ENCODE measurements at regions not wholly inside any gene's neighbourhood (a gene's known extent, or its start where the extent isn't known, plus 50 kb on each side); places are given as distances from the start of the nearest gene placed in this dataset.

DNA sequence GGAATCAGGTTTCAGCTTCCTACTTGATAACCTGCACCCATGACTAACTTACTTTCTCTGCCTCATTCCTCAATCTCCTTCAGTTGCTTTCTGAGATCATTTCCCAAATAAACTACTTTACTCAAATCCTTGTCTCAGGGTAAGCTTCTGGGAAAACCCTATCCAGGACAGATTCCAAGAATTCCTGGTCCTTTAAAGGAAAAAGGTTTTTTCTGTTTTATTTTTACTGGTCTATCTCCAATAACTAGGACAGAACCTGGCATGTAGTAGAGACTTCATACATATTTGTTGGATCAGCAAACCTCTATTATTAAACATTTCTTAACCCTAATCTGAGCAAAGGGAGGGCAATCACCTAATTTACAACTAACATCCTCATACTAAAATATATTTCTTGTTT, 910.5 kb upstream of the CHORDC1 start:
- TF ChIP-seq TEAD4 (IDR thresholded peaks at IDR 0.05) (no peak), EP300 (IDR thresholded peaks at IDR 0.05; ENCODE audit: borderline replicate concordance) (no peak), CREB1 (IDR thresholded peaks at IDR 0.05; ENCODE audit: low read depth) (no peak), YY1 (IDR thresholded peaks at IDR 0.05; ENCODE audit: low read depth) (no peak), NFIC (IDR thresholded peaks at IDR 0.05) (no peak), EGR1 (IDR thresholded peaks at IDR 0.05) (no peak), RAD21 (IDR thresholded peaks at IDR 0.05; ENCODE audit: low read depth) (no peak), FOXM1 (IDR thresholded peaks at IDR 0.05; ENCODE audit: borderline replicate concordance, low read depth) (no peak), TCF12 (IDR thresholded peaks at IDR 0.05; ENCODE audit: low read depth) (no peak), ZBTB7A (IDR thresholded peaks at IDR 0.05; ENCODE audit: low read depth) (no peak), CEBPB (IDR thresholded peaks at IDR 0.05) (no peak), TAF1 (IDR thresholded peaks at IDR 0.05; ENCODE audit: low read depth) (no peak)
- TF ChIP-seq, protein P1, sequence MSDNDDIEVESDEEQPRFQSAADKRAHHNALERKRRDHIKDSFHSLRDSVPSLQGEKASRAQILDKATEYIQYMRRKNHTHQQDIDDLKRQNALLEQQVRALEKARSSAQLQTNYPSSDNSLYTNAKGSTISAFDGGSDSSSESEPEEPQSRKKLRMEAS (IDR thresholded peaks at IDR 0.05), result no peak
- TF ChIP-seq, protein P2, sequence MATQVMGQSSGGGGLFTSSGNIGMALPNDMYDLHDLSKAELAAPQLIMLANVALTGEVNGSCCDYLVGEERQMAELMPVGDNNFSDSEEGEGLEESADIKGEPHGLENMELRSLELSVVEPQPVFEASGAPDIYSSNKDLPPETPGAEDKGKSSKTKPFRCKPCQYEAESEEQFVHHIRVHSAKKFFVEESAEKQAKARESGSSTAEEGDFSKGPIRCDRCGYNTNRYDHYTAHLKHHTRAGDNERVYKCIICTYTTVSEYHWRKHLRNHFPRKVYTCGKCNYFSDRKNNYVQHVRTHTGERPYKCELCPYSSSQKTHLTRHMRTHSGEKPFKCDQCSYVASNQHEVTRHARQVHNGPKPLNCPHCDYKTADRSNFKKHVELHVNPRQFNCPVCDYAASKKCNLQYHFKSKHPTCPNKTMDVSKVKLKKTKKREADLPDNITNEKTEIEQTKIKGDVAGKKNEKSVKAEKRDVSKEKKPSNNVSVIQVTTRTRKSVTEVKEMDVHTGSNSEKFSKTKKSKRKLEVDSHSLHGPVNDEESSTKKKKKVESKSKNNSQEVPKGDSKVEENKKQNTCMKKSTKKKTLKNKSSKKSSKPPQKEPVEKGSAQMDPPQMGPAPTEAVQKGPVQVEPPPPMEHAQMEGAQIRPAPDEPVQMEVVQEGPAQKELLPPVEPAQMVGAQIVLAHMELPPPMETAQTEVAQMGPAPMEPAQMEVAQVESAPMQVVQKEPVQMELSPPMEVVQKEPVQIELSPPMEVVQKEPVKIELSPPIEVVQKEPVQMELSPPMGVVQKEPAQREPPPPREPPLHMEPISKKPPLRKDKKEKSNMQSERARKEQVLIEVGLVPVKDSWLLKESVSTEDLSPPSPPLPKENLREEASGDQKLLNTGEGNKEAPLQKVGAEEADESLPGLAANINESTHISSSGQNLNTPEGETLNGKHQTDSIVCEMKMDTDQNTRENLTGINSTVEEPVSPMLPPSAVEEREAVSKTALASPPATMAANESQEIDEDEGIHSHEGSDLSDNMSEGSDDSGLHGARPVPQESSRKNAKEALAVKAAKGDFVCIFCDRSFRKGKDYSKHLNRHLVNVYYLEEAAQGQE (IDR thresholded peaks at IDR 0.05; ENCODE audit: low read depth), result no peak
- TF ChIP-seq, protein P3, sequence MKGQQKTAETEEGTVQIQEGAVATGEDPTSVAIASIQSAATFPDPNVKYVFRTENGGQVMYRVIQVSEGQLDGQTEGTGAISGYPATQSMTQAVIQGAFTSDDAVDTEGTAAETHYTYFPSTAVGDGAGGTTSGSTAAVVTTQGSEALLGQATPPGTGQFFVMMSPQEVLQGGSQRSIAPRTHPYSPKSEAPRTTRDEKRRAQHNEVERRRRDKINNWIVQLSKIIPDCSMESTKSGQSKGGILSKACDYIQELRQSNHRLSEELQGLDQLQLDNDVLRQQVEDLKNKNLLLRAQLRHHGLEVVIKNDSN (IDR thresholded peaks at IDR 0.05), result no peak

DNA sequence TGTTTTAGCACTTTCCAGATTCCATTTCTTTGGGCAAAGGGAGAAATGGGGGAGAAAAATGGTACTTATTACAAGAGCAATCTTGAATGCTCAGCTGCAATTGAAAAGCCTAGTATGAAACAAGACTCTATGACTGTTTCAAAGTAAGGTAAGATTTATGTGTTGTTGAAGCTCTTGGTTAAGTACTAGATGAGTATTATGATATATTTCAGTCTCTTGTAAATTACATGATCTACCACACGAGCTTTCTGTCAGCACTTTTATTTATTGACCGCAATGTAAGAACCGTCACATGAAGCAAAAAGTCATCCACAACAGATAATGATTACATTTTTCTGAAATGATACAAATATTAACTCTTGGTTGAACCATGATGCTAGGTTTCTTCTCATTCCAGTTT, 906.7 kb upstream of the CHORDC1 start:
- TF ChIP-seq NFIC (IDR thresholded peaks at IDR 0.05), result no peak
- no peak for TF ChIP-seq RAD21 (IDR thresholded peaks at IDR 0.05; ENCODE audit: low read depth)
- no peak for TF ChIP-seq TEAD4 (IDR thresholded peaks at IDR 0.05)
- TF ChIP-seq, protein P2 (IDR thresholded peaks at IDR 0.05; ENCODE audit: low read depth), result no peak
- TF ChIP-seq EGR1 (IDR thresholded peaks at IDR 0.05), result no peak
- no peak for TF ChIP-seq YY1 (IDR thresholded peaks at IDR 0.05; ENCODE audit: low read depth)
- no peak for TF ChIP-seq ZBTB7A (IDR thresholded peaks at IDR 0.05; ENCODE audit: low read depth)
- no peak for TF ChIP-seq CEBPB (IDR thresholded peaks at IDR 0.05)
- TF ChIP-seq, protein P3 (IDR thresholded peaks at IDR 0.05), result no peak
- TF ChIP-seq FOXM1 (IDR thresholded peaks at IDR 0.05; ENCODE audit: borderline replicate concordance, low read depth), result no peak
- no peak for TF ChIP-seq TAF1 (IDR thresholded peaks at IDR 0.05; ENCODE audit: low read depth)
- no peak for TF ChIP-seq EP300 (IDR thresholded peaks at IDR 0.05; ENCODE audit: borderline replicate concordance)
- TF ChIP-seq, protein P1 (IDR thresholded peaks at IDR 0.05), result no peak
- no peak for TF ChIP-seq CREB1 (IDR thresholded peaks at IDR 0.05; ENCODE audit: low read depth)
- no peak for TF ChIP-seq TCF12 (IDR thresholded peaks at IDR 0.05; ENCODE audit: low read depth)

DNA sequence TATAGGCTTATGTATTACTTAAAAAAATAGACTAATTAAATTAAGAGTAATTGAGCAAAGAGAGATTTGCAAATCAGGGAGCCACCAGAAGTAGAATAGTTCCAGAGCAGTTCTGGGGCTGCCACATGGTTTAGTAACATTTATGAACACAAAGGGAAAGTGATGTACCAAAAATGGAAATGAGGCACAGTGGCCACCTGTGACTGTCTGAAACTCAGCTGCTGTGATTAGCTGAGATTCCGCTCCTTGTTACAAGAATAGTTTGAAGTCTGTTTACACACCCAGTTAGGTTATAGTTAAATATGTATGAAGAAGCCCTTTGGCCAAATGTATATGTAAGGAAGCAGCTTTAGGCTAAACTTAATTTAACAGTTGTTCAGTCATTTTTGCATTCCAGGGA, 901.5 kb upstream of the CHORDC1 start:
- TF ChIP-seq FOXM1 (IDR thresholded peaks at IDR 0.05; ENCODE audit: borderline replicate concordance, low read depth) (no peak), TCF12 (IDR thresholded peaks at IDR 0.05; ENCODE audit: low read depth) (no peak), EGR1 (IDR thresholded peaks at IDR 0.05) (no peak), TAF1 (IDR thresholded peaks at IDR 0.05; ENCODE audit: low read depth) (no peak), CREB1 (IDR thresholded peaks at IDR 0.05; ENCODE audit: low read depth) (no peak), NFIC (IDR thresholded peaks at IDR 0.05) (no peak), EP300 (IDR thresholded peaks at IDR 0.05; ENCODE audit: borderline replicate concordance) (no peak)
- TF ChIP-seq, protein P1 (IDR thresholded peaks at IDR 0.05), result no peak
- TF ChIP-seq, protein P3 (IDR thresholded peaks at IDR 0.05), result no peak

DNA sequence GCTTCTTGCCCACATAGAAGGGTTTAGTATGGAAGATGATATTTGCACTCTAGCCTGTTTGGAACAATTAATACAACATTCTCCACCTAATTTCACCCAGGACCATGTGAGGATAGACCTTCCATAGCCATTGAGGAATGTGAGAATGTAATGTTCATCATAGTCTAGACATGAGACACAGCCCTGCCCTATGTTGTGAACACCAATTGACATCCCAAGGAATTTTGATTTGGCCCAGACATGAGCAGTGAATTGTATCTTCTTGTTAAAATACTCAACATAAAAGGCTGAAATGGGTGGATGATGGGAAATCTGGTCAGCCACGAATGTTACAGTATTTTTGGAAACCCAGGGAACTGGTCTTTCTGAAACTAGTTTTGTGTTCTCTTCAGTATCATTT, 892.3 kb upstream of the CHORDC1 start:
- no peak for TF ChIP-seq CREB1 (IDR thresholded peaks at IDR 0.05; ENCODE audit: low read depth)
- no peak for TF ChIP-seq ZBTB7A (IDR thresholded peaks at IDR 0.05; ENCODE audit: low read depth)
- no peak for TF ChIP-seq NFIC (IDR thresholded peaks at IDR 0.05)
- TF ChIP-seq, protein P1 (IDR thresholded peaks at IDR 0.05), result no peak
- no peak for TF ChIP-seq FOXM1 (IDR thresholded peaks at IDR 0.05; ENCODE audit: borderline replicate concordance, low read depth)
- TF ChIP-seq EP300 (IDR thresholded peaks at IDR 0.05; ENCODE audit: borderline replicate concordance), result no peak
- TF ChIP-seq CEBPB (IDR thresholded peaks at IDR 0.05), result no peak
- TF ChIP-seq TAF1 (IDR thresholded peaks at IDR 0.05; ENCODE audit: low read depth), result no peak
- TF ChIP-seq TEAD4 (IDR thresholded peaks at IDR 0.05), result no peak
- no peak for TF ChIP-seq YY1 (IDR thresholded peaks at IDR 0.05; ENCODE audit: low read depth)
- TF ChIP-seq EGR1 (IDR thresholded peaks at IDR 0.05), result no peak
- no peak for TF ChIP-seq TCF12 (IDR thresholded peaks at IDR 0.05; ENCODE audit: low read depth)
- TF ChIP-seq, protein P2 (IDR thresholded peaks at IDR 0.05; ENCODE audit: low read depth), result no peak
- no peak for TF ChIP-seq RAD21 (IDR thresholded peaks at IDR 0.05; ENCODE audit: low read depth)
- TF ChIP-seq, protein P3 (IDR thresholded peaks at IDR 0.05), result no peak

Data from Ishikawa (cell line).